CD4-positive, CD25-positive, alpha-beta regulatory T cell (primary cell): ENCODE measurements at regions not wholly inside any gene's neighbourhood (a gene's known extent, or its start where the extent isn't known, plus 50 kb on each side); places are given as distances from the start of the nearest gene placed in this dataset.

ENCODE experiments used
- ATAC-seq, 2 donors: fragments of 150-1000 bp; cut with Tn5 transposase; one replicate each; pipeline ENCODE4 v1.10.0; 2021; ENCODE audit warnings: low read depth in 2 of 2, moderate number of reproducible peaks in 2 of 2, moderate library complexity in 1 of 2
- DNase-seq, 3 donors: peaks; one replicate each; pipeline versions ENCODE4 v3.0.0 to v3.0.0-alpha.2; 2012 to 2022; ENCODE audit warnings: mixed read lengths in 1 of 3
- H3K27ac ChIP-seq: one replicate; pipeline ENCODE4 v1.7.0; 2013; ENCODE audit warnings: mild to moderate bottlenecking, low read length; ENCODE audit not compliant: insufficient read depth, poor library complexity, severe bottlenecking
- H3K27me3 ChIP-seq: one replicate; pipeline ENCODE4 v1.7.0; 2013; ENCODE audit warnings: low read length; ENCODE audit not compliant: control insufficient read depth, insufficient read depth
- H3K36me3 ChIP-seq: one replicate; pipeline ENCODE4 v1.7.0; 2013; ENCODE audit warnings: mild to moderate bottlenecking, low read length, moderate library complexity; ENCODE audit not compliant: control insufficient read depth, insufficient read depth
- H3K4me1 ChIP-seq: 2 replicates; pipeline ENCODE4 v1.7.0; 2013; ENCODE audit warnings: mild to moderate bottlenecking, low read length; ENCODE audit not compliant: insufficient read depth, control insufficient read depth, poor library complexity, severe bottlenecking
- H3K4me3 ChIP-seq: one replicate; pipeline ENCODE4 v1.7.0; 2013; ENCODE audit warnings: low read depth, mild to moderate bottlenecking, low read length, moderate library complexity
- H3K9me3 ChIP-seq, 2 experiments: 1 replicate in 1 of 2; 2 replicates in 1 of 2; pipeline ENCODE4 v1.7.0; 2013; ENCODE audit warnings: low read length in 2 of 2, mild to moderate bottlenecking in 1 of 2, moderate library complexity in 1 of 2; ENCODE audit not compliant: control insufficient read depth in 2 of 2
- H3K27ac Mint-ChIP-seq, 3 donors: one replicate each; pipeline ENCODE4 v1.8.0; 2020 to 2022; ENCODE audit warnings: mild to moderate bottlenecking in 3 of 3, mixed read lengths in 3 of 3, moderate library complexity in 2 of 3
- H3K27me3 Mint-ChIP-seq: one replicate; pipeline ENCODE4 v1.8.0; 2022; ENCODE audit warnings: mild to moderate bottlenecking, mixed read lengths
- H3K36me3 Mint-ChIP-seq: one replicate; pipeline ENCODE4 v1.8.0; 2020; ENCODE audit warnings: mixed read lengths
- H3K4me1 Mint-ChIP-seq, 4 donors: one replicate each; pipeline ENCODE4 v1.8.0; 2020 to 2022; ENCODE audit warnings: mixed read lengths in 4 of 4, mild to moderate bottlenecking in 1 of 4
- H3K4me3 Mint-ChIP-seq, 4 donors: one replicate each; pipeline ENCODE4 v1.8.0; 2020 to 2022; ENCODE audit warnings: mild to moderate bottlenecking in 4 of 4, mixed read lengths in 4 of 4, moderate library complexity in 3 of 4
- H3K9me3 Mint-ChIP-seq, 7 donors: one replicate each; pipeline ENCODE4 v1.8.0; 2020 to 2022; ENCODE audit warnings: mixed read lengths in 7 of 7, mild to moderate bottlenecking in 3 of 7, moderate library complexity in 2 of 7

GRCh38 chr13:22219709-22220108 is 548.8 kb downstream of the FGF9 start:
- H3K4me1 ChIP-seq: no peaks in the 10 kb centered on the region
- H3K27me3 ChIP-seq: no peaks in the 10 kb centered on the region
- DNase-seq (no peak), ATAC-seq (no peak)
- Mint-ChIP-seq H3K4me1 (peaks cover 0 to 25% (median 0%) of the 10 kb centered on the region in 4 donors), H3K4me3 (no peak overlapping the region), H3K36me3 (no peaks in the 10 kb centered on the region), H3K27ac (peak overlapping the region in 1 of 3 donors; percentile 42), H3K27me3 (no peaks in the 10 kb centered on the region), H3K9me3 (peaks cover 0 to 2% (median 0%) of the 10 kb centered on the region in 7 donors)
- H3K4me3 ChIP-seq: no peak overlapping the region
- no peaks in the 10 kb centered on the region for H3K9me3 ChIP-seq
- H3K27ac ChIP-seq: no peak overlapping the region
- H3K36me3 ChIP-seq: no peaks in the 10 kb centered on the region

DNA sequence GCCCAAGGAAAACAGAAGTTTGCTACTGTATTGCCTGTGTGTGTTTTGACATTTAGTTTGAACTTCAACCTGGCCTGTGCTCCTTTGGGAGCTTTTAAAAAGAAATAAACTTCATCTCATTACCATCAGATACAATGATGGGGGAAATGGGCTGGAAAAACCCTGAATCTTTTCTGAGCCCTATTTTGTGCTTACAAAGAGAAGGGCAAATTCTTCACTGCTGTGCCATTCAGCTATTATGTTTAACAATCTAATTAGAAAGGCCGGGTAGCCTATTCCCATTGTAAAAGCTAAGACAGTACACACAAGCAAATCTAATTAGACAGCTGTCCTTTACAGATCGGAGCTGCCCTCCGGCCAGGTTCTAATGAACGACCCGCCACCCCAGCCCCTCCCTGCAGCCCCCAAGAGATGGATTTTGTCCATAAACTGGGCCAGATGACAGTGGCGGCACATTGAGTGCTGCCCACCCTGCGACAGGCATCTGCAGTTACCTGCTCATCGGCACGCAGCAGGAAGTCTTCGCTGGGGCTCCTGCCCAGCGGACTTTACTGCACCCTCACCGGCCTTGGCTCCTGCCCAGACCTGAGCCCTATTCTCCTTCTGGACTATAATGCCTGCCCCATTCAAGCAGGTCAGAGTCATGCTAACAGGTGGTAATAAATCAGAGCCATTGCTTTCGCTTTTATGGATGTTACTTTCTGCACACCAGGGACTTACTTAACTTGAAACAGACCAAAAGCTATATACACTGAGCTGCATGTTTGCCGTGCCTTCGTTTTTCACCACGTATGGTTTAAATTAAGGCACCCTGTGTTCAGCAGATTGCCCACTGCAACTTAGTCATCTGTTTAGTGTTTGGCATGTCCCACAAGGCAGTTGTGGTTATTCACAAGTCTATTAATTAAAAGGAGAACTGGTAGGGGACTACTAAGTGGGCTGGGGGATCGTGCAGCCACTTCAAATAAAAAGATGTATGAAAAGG is 549.6 kb downstream of the FGF9 start:
- Mint-ChIP-seq H3K4me1 (peaks cover 0 to 25% (median 0%) of the 10 kb centered on the region in 4 donors), H3K4me3 (no peak overlapping the region), H3K27me3 (no peaks in the 10 kb centered on the region), H3K27ac (peak overlapping the region in 1 of 3 donors; percentile 54), H3K9me3 (peaks cover 0 to 2% (median 0%) of the 10 kb centered on the region in 7 donors), H3K36me3 (no peaks in the 10 kb centered on the region)
- H3K9me3 ChIP-seq: no peaks in the 10 kb centered on the region
- no peaks in the 10 kb centered on the region for H3K27me3 ChIP-seq
- no peak overlapping the region for H3K27ac ChIP-seq
- ATAC-seq: no peak
- no peak overlapping the region for H3K4me3 ChIP-seq
- no peaks in the 10 kb centered on the region for H3K4me1 ChIP-seq
- no peak for DNase-seq
- H3K36me3 ChIP-seq: no peaks in the 10 kb centered on the region

DNA sequence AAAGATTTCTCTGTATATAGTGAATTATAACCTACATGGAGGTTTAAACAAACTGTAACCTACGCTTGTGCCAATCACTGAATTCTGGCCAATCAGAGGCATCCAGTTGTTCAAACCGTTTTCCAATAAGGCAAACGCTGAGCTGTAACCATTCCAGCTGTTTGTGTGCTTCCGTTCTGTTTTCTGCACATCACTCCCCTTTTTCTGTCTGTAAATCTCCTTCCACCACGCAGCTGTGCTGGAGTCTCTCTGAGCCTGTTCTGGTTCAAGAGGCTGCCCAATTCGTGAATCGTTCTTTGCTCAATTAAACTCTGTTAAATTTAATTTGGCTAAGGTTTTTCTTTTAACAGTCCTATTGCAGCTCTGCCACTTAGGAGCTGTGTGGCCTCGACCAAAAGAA is 552.5 kb downstream of the FGF9 start:
- Histone ChIP-seq H3K27me3 (no peaks in the 10 kb centered on the region), H3K4me1 (no peaks in the 10 kb centered on the region), H3K27ac (no peak overlapping the region), H3K4me3 (no peak overlapping the region), H3K36me3 (no peaks in the 10 kb centered on the region), H3K9me3 (no peaks in the 10 kb centered on the region)
- Mint-ChIP-seq H3K4me3 (no peak overlapping the region), H3K27ac (no peak overlapping the region), H3K9me3 (no peaks in the 10 kb centered on the region), H3K4me1 (peaks cover 0 to 7% (median 0%) of the 10 kb centered on the region in 4 donors), H3K36me3 (no peaks in the 10 kb centered on the region), H3K27me3 (peaks cover 4% of the 10 kb centered on the region)
- no peak for ATAC-seq
- DNase-seq: no peak

DNA sequence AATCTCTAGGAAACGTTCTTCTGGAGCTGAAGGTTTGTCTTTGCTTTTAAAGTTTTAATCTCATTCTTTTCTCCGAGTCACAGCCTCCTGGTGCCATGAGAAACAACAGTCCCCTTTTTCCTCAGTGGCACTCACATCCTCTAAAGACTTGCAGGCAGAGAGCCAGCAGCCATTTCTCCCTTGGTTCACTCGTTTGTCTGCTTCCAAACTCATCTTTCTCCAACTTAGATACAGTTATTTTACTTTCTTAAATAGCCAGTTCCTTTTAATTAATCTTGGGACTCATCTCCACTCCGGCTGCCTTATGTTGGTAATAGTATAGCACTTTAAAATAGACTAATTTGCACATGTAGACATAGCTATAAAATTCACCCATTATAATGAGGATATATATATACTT is 555.2 kb downstream of the FGF9 start:
- ATAC-seq (no peak), DNase-seq (no peak)
- Histone ChIP-seq H3K27ac (no peak overlapping the region), H3K36me3 (no peaks in the 10 kb centered on the region), H3K4me1 (no peaks in the 10 kb centered on the region), H3K9me3 (no peaks in the 10 kb centered on the region), H3K4me3 (no peak overlapping the region), H3K27me3 (no peaks in the 10 kb centered on the region)
- H3K9me3 Mint-ChIP-seq: no peaks in the 10 kb centered on the region
- H3K27ac Mint-ChIP-seq: no peak overlapping the region
- H3K4me3 Mint-ChIP-seq: no peak overlapping the region
- peaks cover 4% of the 10 kb centered on the region for H3K27me3 Mint-ChIP-seq
- H3K4me1 Mint-ChIP-seq: no peaks in the 10 kb centered on the region
- H3K36me3 Mint-ChIP-seq: no peaks in the 10 kb centered on the region

DNA sequence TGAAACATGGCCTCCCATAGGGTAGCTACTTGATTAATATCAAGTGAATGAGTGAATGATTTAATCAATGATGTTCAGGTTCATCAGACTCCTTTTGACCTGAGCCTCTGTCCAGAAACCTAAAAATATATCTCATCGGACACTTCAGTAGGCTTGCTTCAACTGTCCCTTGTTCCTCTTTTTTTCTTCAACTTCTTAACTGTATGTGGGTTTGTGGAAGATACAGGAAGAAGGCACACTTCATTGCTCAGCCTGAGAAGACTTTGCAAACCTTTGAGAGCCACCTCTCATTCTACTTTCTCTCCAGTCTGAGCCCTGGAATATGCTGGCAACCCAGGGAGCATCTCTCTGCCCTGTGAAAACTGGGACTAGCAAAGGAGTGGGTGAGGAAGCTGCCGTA is 557.0 kb downstream of the FGF9 start:
- H3K27ac ChIP-seq: no peak overlapping the region
- H3K27me3 Mint-ChIP-seq: peaks cover 4% of the 10 kb centered on the region
- no peaks in the 10 kb centered on the region for H3K27me3 ChIP-seq
- H3K9me3 ChIP-seq: no peaks in the 10 kb centered on the region
- H3K4me1 ChIP-seq: no peaks in the 10 kb centered on the region
- H3K9me3 Mint-ChIP-seq: no peaks in the 10 kb centered on the region
- H3K4me1 Mint-ChIP-seq: no peaks in the 10 kb centered on the region
- no peaks in the 10 kb centered on the region for H3K36me3 ChIP-seq
- ATAC-seq (no peak), DNase-seq (no peak)
- H3K36me3 Mint-ChIP-seq: no peaks in the 10 kb centered on the region
- H3K4me3 ChIP-seq: no peak overlapping the region
- H3K4me3 Mint-ChIP-seq: no peak overlapping the region
- H3K27ac Mint-ChIP-seq: no peak overlapping the region

GRCh38 chr13:22229916-22230315 is 559.0 kb downstream of the FGF9 start:
- no peak overlapping the region for H3K4me3 Mint-ChIP-seq
- no peaks in the 10 kb centered on the region for H3K4me1 ChIP-seq
- no peaks in the 10 kb centered on the region for H3K4me1 Mint-ChIP-seq
- H3K4me3 ChIP-seq: no peak overlapping the region
- no peaks in the 10 kb centered on the region for H3K36me3 Mint-ChIP-seq
- no peaks in the 10 kb centered on the region for H3K9me3 Mint-ChIP-seq
- no peaks in the 10 kb centered on the region for H3K9me3 ChIP-seq
- ATAC-seq: no peak
- no peak for DNase-seq
- H3K36me3 ChIP-seq: no peaks in the 10 kb centered on the region
- no peaks in the 10 kb centered on the region for H3K27me3 ChIP-seq
- H3K27me3 Mint-ChIP-seq: peaks cover 4% of the 10 kb centered on the region
- no peak overlapping the region for H3K27ac ChIP-seq
- no peak overlapping the region for H3K27ac Mint-ChIP-seq

- ATAC-seq: no peak
- no peaks in the 10 kb centered on the region for H3K27me3 Mint-ChIP-seq
Measured at GRCh38 chr13:22232186-22232585, 561.3 kb downstream of the FGF9 start.

More at GRCh38 chr13:22232186-22232585, 561.3 kb downstream of the FGF9 start:
- no peak for DNase-seq
- Mint-ChIP-seq H3K36me3 (no peaks in the 10 kb centered on the region), H3K27ac (no peak overlapping the region), H3K9me3 (no peaks in the 10 kb centered on the region), H3K4me1 (peaks cover 0 to 4% (median 0%) of the 10 kb centered on the region in 4 donors), H3K4me3 (no peak overlapping the region)
- no peaks in the 10 kb centered on the region for H3K27me3 ChIP-seq
- no peaks in the 10 kb centered on the region for H3K36me3 ChIP-seq
- H3K9me3 ChIP-seq: no peaks in the 10 kb centered on the region
- H3K4me3 ChIP-seq: no peak overlapping the region
- H3K4me1 ChIP-seq: no peaks in the 10 kb centered on the region
- H3K27ac ChIP-seq: no peak overlapping the region
